Right lobe of liver (tissue), 6 donors: ENCODE measurements at regions not wholly inside any gene's neighbourhood (a gene's known extent, or its start where the extent isn't known, plus 50 kb on each side); places are given as distances from the start of the nearest gene placed in this dataset.
A peak's percentile ranks its signal among the peaks of the same experiment; 100 is the strongest.

ENCODE experiments used
- ATAC-seq, 4 donors: fragments of 200-7000 bp; cut with Tn5 transposase; one replicate each; pipeline ENCODE4 v1.9.1; 2020; ENCODE audit warnings: mild to moderate bottlenecking in 4 of 4, moderate library complexity in 4 of 4
- DNase-seq, 3 donors: peaks; one replicate each; pipeline ENCODE4 v3.0.0-alpha.2; 2020
- H3K27ac ChIP-seq, 3 donors: fragments of 200-600 bp; one replicate each; pipeline ENCODE4 v1.8.0; 2022
- H3K27me3 ChIP-seq, 2 donors: fragments of 200-600 bp; one replicate each; pipeline ENCODE4 v1.8.0; 2022
- H3K36me3 ChIP-seq, 4 donors: fragments of 200-600 bp; sonication (generic) in 1 of 4; one replicate each; pipeline versions ENCODE4 v1.5.1 to v1.8.0; 2017 to 2022; ENCODE audit warnings: control low read depth in 1 of 4
- H3K4me1 ChIP-seq, 4 donors: fragments of 200-600 bp; sonication (generic) in 1 of 4; one replicate each; pipeline versions ENCODE4 v1.5.1 to v1.8.0; 2017 to 2022; ENCODE audit warnings: control low read depth in 1 of 4
- H3K4me3 ChIP-seq, 3 donors: fragments of 200-600 bp; one replicate each; pipeline ENCODE4 v1.8.0; 2022
- H3K9me3 ChIP-seq, 4 donors: fragments of 200-600 bp; sonication (generic) in 1 of 4; one replicate each; pipeline versions ENCODE4 v1.5.1 to v1.8.0; 2017 to 2022; ENCODE audit warnings: control low read depth in 1 of 4
- POLR2A ChIP-seq: fragments of 450-650 bp; IDR thresholded peaks from one replicate; pipeline ENCODE4 v1.6.1; 2017; ENCODE audit warnings: antibody characterized with exemption, mild to moderate bottlenecking
- WGBS: methylation state at CpG from one replicate; pipeline ENCODE4 v1.1.6; 2018; ENCODE audit warnings: low coverage, low lambda C conversion rate; ENCODE audit not compliant: insufficient coverage; ENCODE audit errors: missing lambda C conversion rate; 5-methylcytosine and 5-hydroxymethylcytosine counted together
- intact Hi-C, 2 donors: fragments of 100-400 bp; cut with DNase I; formaldehyde crosslinking; loops; one replicate each; pipeline versions ENCODE4 v1.11.2 to v1.14.1; 2022
- TF ChIP-seq, protein P1 (sequence below), 4 donors: fragments of 200-600 bp in 3 of 4; fragments of 450-650 bp in 1 of 4; IDR thresholded peaks; one replicate each; pipeline versions ENCODE4 v1.5.1 to v1.8.0; 2016 to 2022; ENCODE audit warnings: antibody characterized with exemption in 4 of 4, mild to moderate bottlenecking in 2 of 4
- donor health status: DM: no; HTN: yes; CAD: no.
- donor health status: DM: no; HTN: no; CAD: no.
- donor health status: DM: no; HTN: no; CAD: no.
- donor health status: DM: no; HTN: yes; CAD: no.
- donor health status: DM: no; HTN: yes; CAD: no.

DNA sequence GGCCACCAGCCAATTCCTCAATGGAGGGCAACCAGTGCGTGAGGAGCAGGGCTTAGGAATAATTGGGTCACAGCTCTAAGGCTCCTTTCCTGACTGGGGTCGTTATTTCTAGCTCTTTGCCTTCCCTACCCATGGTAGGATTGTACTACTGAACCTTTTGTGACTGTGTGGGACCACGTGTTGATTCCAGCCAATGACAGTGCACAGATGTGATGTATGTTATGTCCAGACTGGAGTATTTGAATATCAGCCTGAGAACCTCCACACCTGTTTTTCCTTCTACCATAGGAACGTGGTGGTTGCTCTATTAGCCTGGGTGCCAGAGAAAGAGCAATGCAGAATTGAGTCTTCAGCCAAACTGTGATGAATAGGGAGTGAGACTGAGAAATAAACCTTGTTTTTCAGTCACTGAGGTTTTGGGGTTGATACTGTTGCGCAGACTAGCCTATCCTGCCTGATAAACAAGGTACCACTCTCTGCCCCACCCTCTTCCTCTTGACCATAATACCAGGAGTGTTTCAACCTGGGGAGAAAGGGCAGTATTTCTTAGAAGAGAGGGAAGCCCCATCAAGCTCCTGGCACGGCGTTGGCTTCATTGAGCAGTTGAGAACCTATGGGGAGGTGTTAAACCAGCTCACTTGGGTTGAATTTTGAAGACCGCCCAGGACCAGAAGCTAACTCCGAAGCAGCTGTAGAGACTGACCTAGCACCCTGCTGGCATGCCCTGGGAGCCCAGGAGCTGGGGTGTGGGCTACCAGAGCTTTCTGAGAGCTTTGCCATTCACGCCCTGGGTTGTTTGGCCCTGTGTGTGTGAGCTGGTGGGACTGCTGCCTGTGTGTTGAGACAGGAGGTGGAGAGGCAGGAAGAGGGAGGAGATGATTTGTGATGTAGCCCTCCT, 105.5 kb upstream of the BACH2 start:
- 64% methylated on average over 8 of the region's 10 CpGs for WGBS
- no peaks in the 10 kb centered on the region for H3K4me1 ChIP-seq
- no peaks in the 10 kb centered on the region for H3K36me3 ChIP-seq
- DNase-seq (no peak), ATAC-seq (no peak)
- H3K9me3 ChIP-seq: no peaks in the 10 kb centered on the region
- TF ChIP-seq POLR2A: no peak
- TF ChIP-seq, protein P1, sequence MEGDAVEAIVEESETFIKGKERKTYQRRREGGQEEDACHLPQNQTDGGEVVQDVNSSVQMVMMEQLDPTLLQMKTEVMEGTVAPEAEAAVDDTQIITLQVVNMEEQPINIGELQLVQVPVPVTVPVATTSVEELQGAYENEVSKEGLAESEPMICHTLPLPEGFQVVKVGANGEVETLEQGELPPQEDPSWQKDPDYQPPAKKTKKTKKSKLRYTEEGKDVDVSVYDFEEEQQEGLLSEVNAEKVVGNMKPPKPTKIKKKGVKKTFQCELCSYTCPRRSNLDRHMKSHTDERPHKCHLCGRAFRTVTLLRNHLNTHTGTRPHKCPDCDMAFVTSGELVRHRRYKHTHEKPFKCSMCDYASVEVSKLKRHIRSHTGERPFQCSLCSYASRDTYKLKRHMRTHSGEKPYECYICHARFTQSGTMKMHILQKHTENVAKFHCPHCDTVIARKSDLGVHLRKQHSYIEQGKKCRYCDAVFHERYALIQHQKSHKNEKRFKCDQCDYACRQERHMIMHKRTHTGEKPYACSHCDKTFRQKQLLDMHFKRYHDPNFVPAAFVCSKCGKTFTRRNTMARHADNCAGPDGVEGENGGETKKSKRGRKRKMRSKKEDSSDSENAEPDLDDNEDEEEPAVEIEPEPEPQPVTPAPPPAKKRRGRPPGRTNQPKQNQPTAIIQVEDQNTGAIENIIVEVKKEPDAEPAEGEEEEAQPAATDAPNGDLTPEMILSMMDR (IDR thresholded peaks at IDR 0.05): no peak
- intact Hi-C loops: no loop called here
- H3K27ac ChIP-seq: no peak overlapping the region
- H3K4me3 ChIP-seq: no peak overlapping the region
- no peaks in the 10 kb centered on the region for H3K27me3 ChIP-seq

DNA sequence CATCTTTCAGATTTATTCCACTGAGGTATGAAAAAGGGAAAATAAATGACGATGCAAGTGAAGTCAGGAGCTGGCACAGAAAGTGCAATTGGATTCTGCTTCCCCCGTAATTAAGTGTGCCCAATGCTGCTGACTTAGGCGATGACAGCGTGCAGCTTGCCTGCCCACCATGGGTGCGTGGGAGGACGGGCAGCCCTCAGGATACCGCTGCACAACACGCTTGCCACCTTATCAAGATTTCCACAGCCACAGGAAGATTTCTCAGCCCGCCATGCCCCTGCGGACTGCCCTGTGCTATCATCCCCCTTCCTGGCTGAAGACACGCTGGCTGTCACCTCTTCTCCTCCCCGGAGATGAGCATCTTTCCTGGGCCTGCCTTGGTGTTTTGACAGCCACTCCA, 103.3 kb upstream of the BACH2 start:
- Histone ChIP-seq H3K4me3 (no peak overlapping the region), H3K9me3 (no peaks in the 10 kb centered on the region), H3K27me3 (no peaks in the 10 kb centered on the region), H3K27ac (no peak overlapping the region), H3K36me3 (no peaks in the 10 kb centered on the region), H3K4me1 (no peaks in the 10 kb centered on the region)
- TF ChIP-seq POLR2A: no peak
- TF ChIP-seq, protein P1 (IDR thresholded peaks at IDR 0.05): no peak
- ATAC-seq (no peak), DNase-seq (no peak)
- intact Hi-C loops: loop anchor here in 1 of 2 donors (10.0 kb wide), 1 partner anchor 425 kb away; no protein-coding TSS in a partner anchor
- 74% methylated on average over 3 of the region's 12 CpGs for WGBS

DNA sequence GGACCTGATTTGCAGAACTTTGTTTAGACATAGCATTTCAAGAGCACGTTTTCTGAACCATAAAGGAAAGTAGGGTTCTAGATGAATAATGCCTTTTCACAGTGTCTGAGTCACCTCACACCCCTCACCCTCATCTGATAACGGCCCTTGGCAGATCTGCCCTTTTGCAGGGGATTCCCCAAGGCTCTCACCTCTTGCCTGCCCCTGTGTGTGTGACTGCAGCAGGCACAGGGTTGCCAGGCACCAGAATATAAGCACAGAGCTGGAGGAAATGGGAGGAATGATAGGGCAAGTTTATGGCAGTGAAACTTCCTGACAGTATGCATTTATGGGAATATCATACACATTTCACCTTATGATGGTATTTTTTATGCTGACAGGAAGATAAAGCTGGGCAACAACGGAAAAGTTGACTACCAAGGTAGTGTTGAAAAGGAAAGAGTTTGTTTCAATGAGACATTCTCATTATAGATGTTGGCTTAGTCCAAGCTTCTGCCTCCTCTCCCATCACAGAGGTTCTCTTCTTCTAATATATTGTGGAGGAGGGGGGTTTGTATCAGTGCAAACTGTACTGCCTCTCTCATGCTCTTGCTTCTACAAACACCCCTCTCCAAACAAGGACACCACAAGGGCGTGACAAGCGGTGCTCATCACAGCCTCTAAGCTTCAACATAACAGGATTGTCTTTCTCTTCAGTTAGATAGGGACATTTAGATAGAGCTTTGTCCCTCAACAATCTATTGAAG, 101.5 kb upstream of the BACH2 start:
- ATAC-seq: peak; percentile 28 to 89 (median 58)
- H3K4me1 ChIP-seq: no peaks in the 10 kb centered on the region
- 54% methylated on average over 5 of the region's 5 CpGs for WGBS
- H3K27ac ChIP-seq: no peak overlapping the region
- H3K9me3 ChIP-seq: no peaks in the 10 kb centered on the region
- H3K4me3 ChIP-seq: no peak overlapping the region
- no peaks in the 10 kb centered on the region for H3K27me3 ChIP-seq
- intact Hi-C loops: loop anchor here in 1 of 2 donors (10.0 kb wide), 1 partner anchor 423 kb away; no protein-coding TSS in a partner anchor
- TF ChIP-seq POLR2A: no peak
- TF ChIP-seq, protein P1 (IDR thresholded peaks at IDR 0.05): no peak
- no peaks in the 10 kb centered on the region for H3K36me3 ChIP-seq
- peak in 1 of 3 donors; percentile 31 for DNase-seq

DNA sequence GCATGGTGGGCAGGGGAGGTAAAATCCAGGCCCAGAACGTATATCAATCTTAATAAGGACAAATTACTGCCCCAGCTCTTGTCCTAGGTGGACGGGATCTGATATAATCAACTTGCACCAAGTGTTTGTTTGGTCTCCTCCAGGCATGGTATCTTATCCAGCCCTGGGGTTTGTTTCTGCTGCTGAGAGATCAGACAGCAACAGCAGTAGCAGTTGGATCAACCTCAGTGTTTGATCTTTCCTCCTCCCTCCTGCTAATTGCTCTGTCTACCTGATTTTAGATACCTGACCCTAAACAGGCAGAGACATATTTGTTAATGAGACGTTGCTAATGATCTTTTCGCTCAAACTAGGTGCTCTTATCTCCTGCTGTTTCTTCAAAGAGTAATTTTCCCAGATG, 100.4 kb upstream of the BACH2 start:
- H3K9me3 ChIP-seq: no peaks in the 10 kb centered on the region

More for the DNA sequence above, 100.4 kb upstream of the BACH2 start:
- no peak overlapping the region for H3K27ac ChIP-seq
- H3K4me1 ChIP-seq: no peaks in the 10 kb centered on the region
- H3K36me3 ChIP-seq: no peaks in the 10 kb centered on the region
- H3K4me3 ChIP-seq: no peak overlapping the region
- DNase-seq (no peak), ATAC-seq (no peak)
- TF ChIP-seq POLR2A: no peak
- TF ChIP-seq, protein P1 (IDR thresholded peaks at IDR 0.05): no peak
- no peaks in the 10 kb centered on the region for H3K27me3 ChIP-seq
- intact Hi-C loops: loop anchor here in 1 of 2 donors (10.0 kb wide), 1 partner anchor 422 kb away; no protein-coding TSS in a partner anchor
- 68% methylated on average over 3 of the region's 4 CpGs for WGBS
